K562 (cell line): ENCODE measurements at regions not wholly inside any gene's neighbourhood (a gene's known extent, or its start where the extent isn't known, plus 50 kb on each side); places are given as distances from the start of the nearest gene placed in this dataset.

Source experiments
- MCM7 ChIP-seq, 2 experiments: fragments of 450-650 bp; IDR thresholded peaks; 2 replicates each; pipeline ENCODE4 v1.6.1; 2016 to 2018
- NEUROD1 ChIP-seq: fragments of 150-350 bp; IDR thresholded peaks from 2 replicates; pipeline ENCODE4 v1.6.1; 2014; ENCODE audit warnings: borderline replicate concordance, low read length, low read depth; ENCODE audit not compliant: partially characterized antibody
- PKNOX1 ChIP-seq: fragments of 450-650 bp; IDR thresholded peaks from 2 replicates; pipeline ENCODE4 v1.6.1; 2016
- ZNF512 ChIP-seq: IDR thresholded peaks from 2 replicates; pipeline ENCODE4 v1.6.1; 2016; ENCODE audit warnings: missing genetic modification characterization, missing compliant biosample characterization
- TF ChIP-seq, protein P1 (sequence below): IDR thresholded peaks from 3 replicates; pipeline ENCODE4 v1.6.1; 2011; ENCODE audit warnings: borderline replicate concordance, mild to moderate bottlenecking; ENCODE audit not compliant: insufficient read length, insufficient read depth
- TF ChIP-seq, protein P2 (sequence below), 2 experiments: fragments of 250-450 bp in 1 of 2; fragments of 450-650 bp in 1 of 2; sonication (Bioruptor Pico) in 1 of 2; IDR thresholded peaks; 2 replicates each; pipeline versions ENCODE4 v1.6.1 to v1.8.0; 2016 to 2021; ENCODE audit warnings: mild to moderate bottlenecking in 2 of 2, moderate library complexity in 2 of 2, missing compliant biosample characterization in 1 of 2, missing genetic modification characterization in 1 of 2

DNA sequence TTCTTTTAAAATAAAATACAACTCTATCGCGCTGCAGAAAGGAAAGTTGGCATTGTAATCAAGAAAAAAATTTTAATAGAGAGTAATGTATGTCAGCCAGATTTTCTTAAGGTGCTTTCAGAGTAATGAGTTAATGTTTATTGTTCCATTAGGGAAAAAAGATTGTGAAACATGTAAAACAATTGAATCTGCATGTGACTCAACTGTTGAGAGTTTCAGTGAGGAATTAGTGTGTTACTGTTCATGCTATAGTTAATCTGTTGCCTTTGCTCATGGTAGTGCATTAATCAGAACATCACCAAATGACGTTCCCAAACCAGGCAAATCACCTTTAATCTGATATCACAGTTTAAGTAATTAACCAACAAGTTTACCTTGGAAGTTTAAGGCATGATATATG is 600.5 kb downstream of the NR2F1-AS1 start (continued):
- no peak for TF ChIP-seq NEUROD1
- no peak for TF ChIP-seq MCM7 (IDR thresholded peaks at IDR 0.05)
- TF ChIP-seq, protein P1, sequence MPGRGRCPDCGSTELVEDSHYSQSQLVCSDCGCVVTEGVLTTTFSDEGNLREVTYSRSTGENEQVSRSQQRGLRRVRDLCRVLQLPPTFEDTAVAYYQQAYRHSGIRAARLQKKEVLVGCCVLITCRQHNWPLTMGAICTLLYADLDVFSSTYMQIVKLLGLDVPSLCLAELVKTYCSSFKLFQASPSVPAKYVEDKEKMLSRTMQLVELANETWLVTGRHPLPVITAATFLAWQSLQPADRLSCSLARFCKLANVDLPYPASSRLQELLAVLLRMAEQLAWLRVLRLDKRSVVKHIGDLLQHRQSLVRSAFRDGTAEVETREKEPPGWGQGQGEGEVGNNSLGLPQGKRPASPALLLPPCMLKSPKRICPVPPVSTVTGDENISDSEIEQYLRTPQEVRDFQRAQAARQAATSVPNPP = no peak
- no peak for TF ChIP-seq PKNOX1
- TF ChIP-seq ZNF512 (tag) = no peak
- TF ChIP-seq, protein P2, sequence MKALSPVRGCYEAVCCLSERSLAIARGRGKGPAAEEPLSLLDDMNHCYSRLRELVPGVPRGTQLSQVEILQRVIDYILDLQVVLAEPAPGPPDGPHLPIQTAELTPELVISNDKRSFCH (CRISPR knock-in tag; IDR thresholded peaks at IDR 0.05) = no peak
- TF ChIP-seq, protein P2 (tag; IDR thresholded peaks at IDR 0.05) = no peak
- TF ChIP-seq, all 486 proteins: peak for 0
